GM12878 (cell line): ENCODE measurements at regions not wholly inside any gene's neighbourhood (a gene's known extent, or its start where the extent isn't known, plus 50 kb on each side); places are given as distances from the start of the nearest gene placed in this dataset.

Source experiments
- CUX1 ChIP-seq: IDR thresholded peaks from 2 replicates; pipeline ENCODE4 v1.6.1; 2012; ENCODE audit warnings: improper control_type of control experiment, low read depth, low read length; ENCODE audit not compliant: insufficient replicate concordance
- MAX ChIP-seq: IDR thresholded peaks from 2 replicates; pipeline ENCODE4 v1.6.1; 2012; ENCODE audit warnings: low read depth, low read length, improper control_type of control experiment
- MTA3 ChIP-seq: IDR thresholded peaks from 2 replicates; pipeline ENCODE4 v1.6.1; 2012; ENCODE audit warnings: low read length, inconsistent platforms, borderline replicate concordance
- ZBTB40 ChIP-seq: fragments of 450-650 bp; IDR thresholded peaks from 2 replicates; pipeline ENCODE4 v1.6.1; 2016; ENCODE audit warnings: mild to moderate bottlenecking, moderate library complexity, borderline replicate concordance

- TF ChIP-seq CUX1 (no peak), MTA3 (no peak), ZBTB40 (no peak), MAX (no peak)
Observed at GRCh38 chr11:95547976-95548375, 241.6 kb downstream of the FAM76B start (continued).
